HG03135 (cell line): ENCODE measurements at regions not wholly inside any gene's neighbourhood (a gene's known extent, or its start where the extent isn't known, plus 50 kb on each side); places are given as distances from the start of the nearest gene placed in this dataset.

Source experiments
- ATAC-seq: cut with Tn5 transposase; IDR thresholded peaks from one replicate; pipeline ENCODE4 v1.9.1; 2021; ENCODE audit warnings: mild to moderate bottlenecking, moderate library complexity; ENCODE audit not compliant: unreplicated experiment

DNA sequence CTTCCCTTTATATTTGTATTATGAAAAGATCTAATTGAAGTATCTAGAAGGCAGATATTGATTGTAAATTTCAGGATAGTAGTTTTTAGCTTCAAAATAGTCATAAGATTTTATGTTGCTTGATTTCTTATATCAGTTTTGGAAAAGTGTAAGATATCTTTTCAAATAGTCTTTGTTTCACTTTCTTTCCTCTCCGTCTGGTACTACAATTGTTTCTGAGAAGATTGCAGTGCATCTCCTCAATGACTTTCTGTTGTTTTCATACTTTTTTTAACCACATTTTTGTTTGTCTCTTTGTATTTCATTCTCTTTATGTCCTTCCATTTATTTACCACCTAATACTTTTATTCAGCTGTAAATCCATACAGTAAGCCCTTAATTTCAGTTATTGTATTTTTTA lies 964.6 kb upstream of the B3GALT2 start:
- no peak for ATAC-seq

DNA sequence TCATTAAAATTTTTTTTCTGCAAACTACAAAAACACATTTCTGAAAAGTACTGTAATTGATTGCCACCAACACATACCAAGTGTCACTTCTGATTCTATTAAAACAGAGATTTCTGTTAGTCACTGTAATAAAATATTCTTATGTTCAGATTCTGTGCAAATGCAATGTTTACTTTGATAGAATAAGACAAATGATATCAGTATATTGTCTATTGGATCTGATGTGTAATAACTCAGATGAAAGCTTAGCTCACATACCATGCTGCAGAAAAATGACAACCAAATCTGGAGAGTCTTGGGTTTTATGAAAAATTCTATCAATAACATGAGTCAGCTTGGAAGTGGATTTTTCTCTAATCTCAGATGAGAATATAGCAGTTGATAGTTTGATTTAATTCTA lies 963.8 kb upstream of the B3GALT2 start:
- ATAC-seq: no peak

DNA sequence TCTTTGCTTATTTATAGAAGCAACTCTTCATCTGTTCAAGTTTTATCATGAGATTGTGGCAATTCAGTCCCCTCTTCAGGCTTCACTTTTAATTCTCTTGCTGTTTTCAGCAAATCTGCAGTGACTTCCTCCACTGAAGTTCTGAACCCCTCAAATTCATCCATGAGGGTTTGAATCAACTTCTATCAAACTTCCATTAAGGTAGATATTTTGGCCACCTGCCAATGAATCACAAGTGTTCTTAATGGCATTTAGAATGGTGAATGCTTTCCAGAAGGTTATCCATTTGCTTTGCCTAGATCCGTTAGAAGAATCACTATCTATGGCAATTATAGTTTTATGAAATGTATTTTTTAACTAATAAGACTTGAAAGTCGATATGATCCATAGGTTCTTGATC lies 946.7 kb upstream of the B3GALT2 start:
- ATAC-seq: no peak

DNA sequence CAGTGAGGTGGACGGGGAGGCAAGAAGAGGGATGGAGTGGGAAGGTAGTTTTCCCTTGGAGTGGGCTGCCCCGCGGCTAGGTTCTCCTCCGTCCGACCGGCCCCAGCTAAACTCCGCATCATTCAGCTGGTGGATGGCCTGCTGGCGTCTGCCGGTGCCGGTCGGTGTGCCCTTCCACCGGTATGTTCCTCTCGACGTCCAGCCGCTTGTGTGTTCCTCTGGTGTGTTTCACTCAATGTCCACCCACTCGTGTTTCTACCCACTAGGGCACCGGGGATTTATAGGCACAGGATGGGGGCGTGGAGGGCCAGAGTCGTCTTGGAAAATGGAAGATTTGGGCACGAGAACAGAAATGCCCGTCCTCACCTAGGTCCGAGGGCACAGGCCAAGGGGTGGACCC lies 931.7 kb upstream of the B3GALT2 start:
- ATAC-seq: no peak

DNA sequence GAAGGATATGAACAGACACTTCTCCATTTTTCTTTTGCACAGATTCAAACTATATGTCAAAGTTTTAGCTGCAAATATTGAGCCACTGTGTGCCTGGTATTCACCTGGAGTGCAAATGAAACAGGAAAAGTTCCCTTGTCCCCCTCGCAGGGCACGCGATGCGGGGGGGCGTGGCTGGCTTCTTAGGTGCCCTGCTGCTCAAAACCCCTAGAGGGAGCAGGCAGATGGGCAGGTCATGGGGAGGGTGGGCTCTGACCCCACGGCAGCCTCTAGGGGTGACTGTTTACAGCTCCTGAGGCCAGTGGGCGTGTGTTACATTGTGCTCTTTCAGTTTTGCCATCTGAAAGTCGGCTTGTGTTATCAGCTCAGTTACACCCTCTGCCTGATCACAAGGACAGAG lies 931.2 kb upstream of the B3GALT2 start:
- no peak for ATAC-seq

- ATAC-seq: no peak
Measured at GRCh38 chr1:194114288-194114687, 927.9 kb upstream of the B3GALT2 start.

DNA sequence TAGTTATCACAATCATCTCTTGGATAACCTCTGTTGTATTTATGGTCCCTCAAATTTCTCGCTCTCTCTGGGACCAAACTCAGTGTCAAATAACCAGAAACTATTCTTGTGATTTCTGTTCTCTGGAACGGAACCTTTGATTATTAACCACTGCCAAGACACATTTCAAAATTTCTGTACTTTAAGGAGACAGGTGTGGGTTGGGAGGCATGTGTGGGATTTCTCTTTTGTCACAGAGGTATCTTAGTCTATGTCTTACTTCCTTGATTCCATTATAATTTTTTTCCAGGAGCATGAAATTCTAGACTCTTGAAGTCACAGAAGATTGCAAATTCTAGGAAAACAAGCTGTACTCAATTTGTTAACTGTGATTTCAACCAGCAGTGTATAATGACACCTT lies 919.0 kb upstream of the B3GALT2 start:
- no peak for ATAC-seq

DNA sequence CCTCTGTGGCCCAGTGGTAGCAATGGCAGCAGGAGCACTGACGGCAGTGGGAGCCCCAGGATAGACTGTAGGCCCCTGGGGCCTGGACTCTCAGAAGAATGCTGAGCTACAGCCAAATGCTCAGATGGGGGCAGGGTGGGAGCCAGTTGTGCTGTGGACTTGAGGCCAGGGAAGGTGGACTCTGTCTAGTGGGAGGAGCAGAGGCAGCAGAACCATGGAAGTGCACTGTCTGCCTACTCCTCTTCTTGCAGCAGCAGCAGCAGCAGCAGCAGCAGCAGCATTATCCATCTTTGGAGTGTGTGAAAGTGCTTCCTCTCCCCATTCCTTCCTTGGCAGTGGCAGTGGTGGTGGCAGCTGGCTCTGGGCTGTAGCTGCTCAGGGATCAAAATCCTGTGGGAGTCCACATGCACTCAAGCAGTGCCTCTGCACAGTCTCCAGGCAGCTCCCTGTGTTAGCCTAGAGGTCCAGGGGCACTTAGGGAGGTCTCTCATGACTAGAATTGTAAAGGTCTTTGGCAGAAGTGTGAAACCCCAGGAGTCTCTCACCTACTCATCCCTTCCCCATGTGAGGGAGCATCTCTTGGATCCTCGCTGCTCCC lies 917.9 kb upstream of the B3GALT2 start:
- ATAC-seq: no peak

- no peak for ATAC-seq
Measured at GRCh38 chr1:194103516-194104246, 917.3 kb upstream of the B3GALT2 start.

DNA sequence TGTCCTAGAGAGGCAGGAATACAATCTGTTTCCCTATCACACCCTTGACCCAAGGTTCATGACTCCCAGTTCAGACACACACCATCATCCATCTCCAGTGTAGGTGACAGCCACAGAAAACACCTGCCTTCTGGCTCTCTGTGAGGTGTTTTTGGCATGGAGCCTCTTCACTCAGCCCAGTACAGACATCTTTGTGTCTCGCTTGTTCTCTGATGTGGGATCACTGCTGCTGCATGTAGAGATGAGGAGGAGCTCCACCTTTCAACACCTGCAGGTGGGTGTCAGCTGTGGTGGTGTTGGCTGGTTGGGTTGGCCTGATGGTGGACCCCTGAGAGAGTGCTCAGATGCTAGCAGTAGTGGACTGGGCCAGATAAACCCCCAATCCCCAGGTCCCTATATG lies 916.7 kb upstream of the B3GALT2 start:
- ATAC-seq: no peak

GRCh38 chr1:194102607-194103006 lies 916.2 kb upstream of the B3GALT2 start:
- ATAC-seq: no peak

DNA sequence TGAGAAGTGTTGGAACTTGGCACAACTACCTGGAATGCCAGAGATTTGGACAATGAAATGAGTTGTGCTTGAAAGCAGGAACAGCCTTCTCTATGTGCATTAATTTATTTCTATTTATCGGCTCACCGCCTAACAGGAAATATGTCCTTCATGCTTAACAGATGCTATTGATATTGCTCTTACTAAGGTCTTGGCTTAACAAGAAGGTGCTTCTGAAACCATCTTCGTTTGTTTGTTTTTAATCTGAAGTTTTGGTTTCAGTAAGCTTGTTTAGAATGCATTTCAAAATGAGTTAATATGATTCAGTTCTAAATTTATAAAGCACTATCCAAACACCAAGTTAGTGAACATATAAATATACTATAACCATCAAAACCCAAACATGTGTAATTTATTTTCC lies 898.3 kb upstream of the B3GALT2 start:
- ATAC-seq: no peak

DNA sequence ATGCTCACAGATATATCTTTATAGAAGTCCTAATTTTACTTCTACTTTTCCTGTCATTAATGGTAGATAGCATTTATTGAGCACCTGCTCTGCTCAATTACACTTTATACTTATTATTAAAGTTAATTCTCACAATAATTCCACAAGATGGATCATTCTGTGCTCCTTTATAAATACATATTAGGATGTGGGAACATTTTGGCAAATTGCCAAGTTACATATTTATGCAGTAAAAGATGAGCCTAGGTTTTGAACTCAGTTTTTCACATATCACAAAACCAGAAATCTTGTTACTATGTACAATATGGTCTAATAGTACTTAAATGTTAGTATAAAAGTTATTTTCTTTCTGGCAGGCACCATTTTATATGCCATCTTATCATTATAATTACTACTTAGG lies 895.0 kb upstream of the B3GALT2 start:
- no peak for ATAC-seq

GRCh38 chr1:194080826-194081225 lies 894.4 kb upstream of the B3GALT2 start:
- no peak for ATAC-seq

- ATAC-seq: peak; percentile 77
Measured at GRCh38 chr1:194078765-194079164, 892.4 kb upstream of the B3GALT2 start.

- no peak for ATAC-seq
Measured at GRCh38 chr1:194076646-194077045, 890.2 kb upstream of the B3GALT2 start.

- ATAC-seq: no peak
Measured at GRCh38 chr1:194073833-194074232, 887.4 kb upstream of the B3GALT2 start.

GRCh38 chr1:194071205-194071604 lies 884.8 kb upstream of the B3GALT2 start:
- ATAC-seq: no peak

- no peak for ATAC-seq
Measured at GRCh38 chr1:194069831-194070218, 883.4 kb upstream of the B3GALT2 start.

GRCh38 chr1:194069168-194069830 lies 882.9 kb upstream of the B3GALT2 start:
- ATAC-seq: no peak

GRCh38 chr1:194068446-194069167 lies 882.2 kb upstream of the B3GALT2 start:
- no peak for ATAC-seq

- ATAC-seq: no peak
Measured at GRCh38 chr1:194067772-194068171, 881.4 kb upstream of the B3GALT2 start.
